Upper lobe of left lung (tissue), 6 donors: ENCODE measurements at regions not wholly inside any gene's neighbourhood (a gene's known extent, or its start where the extent isn't known, plus 50 kb on each side); places are given as distances from the start of the nearest gene placed in this dataset.

Experiments used
- ATAC-seq, 2 donors: fragments of 200-7000 bp; cut with Tn5 transposase; one replicate each; pipeline ENCODE4 v1.9.1; 2022; ENCODE audit warnings: mild to moderate bottlenecking in 2 of 2, moderate library complexity in 2 of 2; ENCODE audit not compliant: low FRiP score in 2 of 2
- DNase-seq, 2 donors: peaks; one replicate each; pipeline ENCODE4 v3.0.0-alpha.2; 2019 to 2020
- H3K27ac ChIP-seq, 4 donors: fragments of 200-600 bp; sonication (generic); one replicate each; pipeline ENCODE4 v1.5.1; 2016 to 2019
- H3K27me3 ChIP-seq, 4 donors: fragments of 200-600 bp; sonication (generic); one replicate each; pipeline ENCODE4 v1.5.1; 2017 to 2019
- H3K36me3 ChIP-seq, 4 donors: fragments of 200-600 bp; sonication (generic); one replicate each; pipeline ENCODE4 v1.5.1; 2016 to 2019
- H3K4me1 ChIP-seq, 4 donors: fragments of 200-600 bp; sonication (generic); one replicate each; pipeline ENCODE4 v1.5.1; 2018 to 2019
- H3K4me3 ChIP-seq, 4 donors: fragments of 200-600 bp; sonication (generic); one replicate each; pipeline ENCODE4 v1.5.1; 2017 to 2019; ENCODE audit warnings: mild to moderate bottlenecking in 2 of 4, moderate library complexity in 1 of 4
- H3K9me3 ChIP-seq, 4 donors: fragments of 200-600 bp; sonication (generic); one replicate each; pipeline ENCODE4 v1.5.1; 2018 to 2019
- CTCF ChIP-seq, 6 experiments: fragments of 450-650 bp in 4 of 6; fragments of 200-600 bp in 2 of 6; sonication (generic) in 2 of 6; IDR thresholded peaks; one replicate each; pipeline ENCODE4 v1.5.1; 2016 to 2019; ENCODE audit warnings: antibody characterized with exemption in 6 of 6
- EP300 ChIP-seq, 4 donors: sonication (generic); formaldehyde crosslinking; IDR thresholded peaks; one replicate each; pipeline ENCODE4 v1.5.1; 2017; ENCODE audit warnings: antibody characterized with exemption in 4 of 4, control low read depth in 2 of 4
- POLR2A ChIP-seq, 4 donors: fragments of 450-650 bp; IDR thresholded peaks; one replicate each; pipeline ENCODE4 v1.5.1; 2016 to 2017; ENCODE audit warnings: antibody characterized with exemption in 4 of 4, mild to moderate bottlenecking in 2 of 4
- POLR2AphosphoS5 ChIP-seq, 2 donors: sonication (generic); formaldehyde crosslinking; IDR thresholded peaks; one replicate each; pipeline ENCODE4 v1.5.1; 2017; ENCODE audit warnings: antibody characterized with exemption in 2 of 2
- WGBS, 2 donors: methylation state at CpG; one replicate each; pipeline ENCODE4 v1.1.5; 2017 to 2018; 5-methylcytosine and 5-hydroxymethylcytosine counted together
- donor health status: DM: no; HTN: no; CAD: no; lungs with moderate emphysema.
- donor health status: DM: no; HTN: yes; CAD: no; lungs with severe emphysema.

- H3K9me3 ChIP-seq, result no peaks in the 10 kb centered on the region
- no peak for TF ChIP-seq POLR2AphosphoS5 (IDR thresholded peaks at IDR 0.05)
- TF ChIP-seq POLR2A (IDR thresholded peaks at IDR 0.05), result no peak
- no peak for TF ChIP-seq EP300 (IDR thresholded peaks at IDR 0.05)
- no peak for TF ChIP-seq CTCF (IDR thresholded peaks at IDR 0.05)
- 50 to 75% methylated on average over 1 of the region's 1 CpG for WGBS, 2 donors
- H3K36me3 ChIP-seq, result no peaks in the 10 kb centered on the region
- H3K27me3 ChIP-seq, result no peaks in the 10 kb centered on the region
- ATAC-seq (no peak), DNase-seq (no peak)
- no peaks in the 10 kb centered on the region for H3K4me1 ChIP-seq
- no peak overlapping the region for H3K4me3 ChIP-seq
- no peak overlapping the region for H3K27ac ChIP-seq
Measured at GRCh38 chr16:51276336-51276735, 125.3 kb upstream of the SALL1 start.

GRCh38 chr16:51272420-51272819 is 121.3 kb upstream of the SALL1 start:
- Histone ChIP-seq H3K9me3 (no peaks in the 10 kb centered on the region), H3K27ac (no peak overlapping the region), H3K27me3 (no peaks in the 10 kb centered on the region), H3K4me1 (no peaks in the 10 kb centered on the region), H3K4me3 (no peak overlapping the region), H3K36me3 (no peaks in the 10 kb centered on the region)
- no peak for ATAC-seq
- DNase-seq, result no peak
- WGBS, 2 donors, result 64 to 74% methylated on average over 4 of the region's 4 CpGs
- TF ChIP-seq CTCF (IDR thresholded peaks at IDR 0.05) (no peak), POLR2AphosphoS5 (IDR thresholded peaks at IDR 0.05) (no peak), POLR2A (IDR thresholded peaks at IDR 0.05) (no peak)

- WGBS, 2 donors, result 40 to 48% methylated on average over 5 of the region's 5 CpGs
- no peak for ATAC-seq
- Histone ChIP-seq H3K36me3 (no peaks in the 10 kb centered on the region), H3K27ac (no peak overlapping the region), H3K4me3 (no peak overlapping the region), H3K9me3 (no peaks in the 10 kb centered on the region), H3K27me3 (no peaks in the 10 kb centered on the region), H3K4me1 (no peaks in the 10 kb centered on the region)
- TF ChIP-seq POLR2AphosphoS5 (IDR thresholded peaks at IDR 0.05) (no peak), CTCF (IDR thresholded peaks at IDR 0.05) (no peak), POLR2A (IDR thresholded peaks at IDR 0.05) (no peak), EP300 (IDR thresholded peaks at IDR 0.05) (no peak)
- DNase-seq, result no peak
Measured at GRCh38 chr16:51271156-51271701, 120.2 kb upstream of the SALL1 start.

DNA sequence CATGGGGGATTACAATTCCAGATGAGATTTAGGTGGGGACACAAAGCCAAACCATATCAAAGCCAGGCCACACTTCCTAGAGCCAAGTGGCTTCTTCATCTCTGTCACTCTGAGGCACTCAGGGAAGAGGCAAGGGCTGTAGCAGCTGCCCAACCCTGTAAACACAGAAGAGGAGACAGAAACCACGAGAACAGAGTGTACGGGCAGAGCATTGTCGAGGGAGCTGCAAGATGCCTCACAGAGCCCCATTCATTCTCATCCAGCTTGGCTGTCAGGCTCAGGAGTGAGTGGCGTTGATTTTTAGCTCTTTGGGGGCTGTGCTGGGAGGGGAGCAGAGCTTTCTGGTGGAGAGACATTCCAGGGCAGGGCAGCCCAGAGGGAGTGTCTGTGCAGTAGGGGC is 117.2 kb upstream of the SALL1 start:
- WGBS, 2 donors, result 28 to 32% methylated on average over 3 to 4 of the region's 4 CpGs
- Histone ChIP-seq H3K36me3 (no peaks in the 10 kb centered on the region), H3K9me3 (peaks cover 0 to 4% (median 0%) of the 10 kb centered on the region in 4 donors), H3K4me1 (no peaks in the 10 kb centered on the region), H3K27me3 (no peaks in the 10 kb centered on the region), H3K27ac (no peak overlapping the region), H3K4me3 (no peak overlapping the region)
- TF ChIP-seq POLR2A (IDR thresholded peaks at IDR 0.05) (no peak), EP300 (IDR thresholded peaks at IDR 0.05) (no peak), POLR2AphosphoS5 (IDR thresholded peaks at IDR 0.05) (no peak), CTCF (IDR thresholded peaks at IDR 0.05) (no peak)
- ATAC-seq (no peak), DNase-seq (no peak)

GRCh38 chr16:51267681-51268080 is 116.6 kb upstream of the SALL1 start:
- Histone ChIP-seq H3K36me3 (no peaks in the 10 kb centered on the region), H3K4me3 (no peak overlapping the region), H3K27me3 (no peaks in the 10 kb centered on the region), H3K4me1 (no peaks in the 10 kb centered on the region), H3K27ac (no peak overlapping the region), H3K9me3 (peaks cover 0 to 4% (median 0%) of the 10 kb centered on the region in 4 donors)
- WGBS, 2 donors, result 60 to 69% methylated on average over 3 of the region's 3 CpGs
- no peak for TF ChIP-seq CTCF (IDR thresholded peaks at IDR 0.05)
- TF ChIP-seq POLR2AphosphoS5 (IDR thresholded peaks at IDR 0.05), result no peak
- no peak for TF ChIP-seq EP300 (IDR thresholded peaks at IDR 0.05)
- no peak for TF ChIP-seq POLR2A (IDR thresholded peaks at IDR 0.05)
- DNase-seq, result no peak
- no peak for ATAC-seq
